HEK293 (cell line): ENCODE measurements at regions not wholly inside any gene's neighbourhood (a gene's known extent, or its start where the extent isn't known, plus 50 kb on each side); places are given as distances from the start of the nearest gene placed in this dataset.

Experiments
- CTCF ChIA-PET: fragments of 350-600 bp; formaldehyde crosslinking; extraction: SDS; loops from one replicate; lab custom pipeline; 2021; ENCODE audit warnings: antibody characterized with exemption; lab: Yijun Ruan, JAX
- POLR2A ChIA-PET: fragments of 300-600 bp; formaldehyde crosslinking; extraction: SDS; loops from one replicate; lab custom pipeline; 2020; ENCODE audit warnings: antibody characterized with exemption, inconsistent platforms; lab: Yijun Ruan, JAX
- H3K27ac ChIP-seq: fragments of 200-500 bp; sonication (Bioruptor generic); 2 replicates; pipeline ENCODE4 v1.5.1; 2014; ENCODE audit warnings: low read depth, low read length, control low read depth, inconsistent platforms; ENCODE audit errors: extremely low read depth
- H3K36me3 ChIP-seq, 2 experiments: fragments of 200-500 bp in 1 of 2; sonication (Bioruptor generic) in 1 of 2; 1 replicate in 1 of 2; 2 replicates in 1 of 2; pipeline ENCODE4 v1.5.1; 2014 to 2017; ENCODE audit warnings: inconsistent platforms in 2 of 2, low read length in 2 of 2; ENCODE audit not compliant: control insufficient read depth in 2 of 2, insufficient read depth in 1 of 2
- H3K4me1 ChIP-seq: fragments of 200-500 bp; sonication (Bioruptor generic); 2 replicates; pipeline ENCODE4 v1.5.1; 2014; ENCODE audit warnings: mild to moderate bottlenecking, low read length, inconsistent platforms; ENCODE audit not compliant: control insufficient read depth, insufficient read depth
- H3K4me3 ChIP-seq: 2 replicates; pipeline ENCODE4 v1.5.1; 2011; ENCODE audit warnings: low read depth, mild to moderate bottlenecking, control low read depth, low read length, moderate library complexity
- H3K9me3 ChIP-seq: fragments of 200-500 bp; sonication (Bioruptor generic); 2 replicates; pipeline ENCODE4 v1.5.1; 2014; ENCODE audit warnings: low read depth, low read length, inconsistent platforms; ENCODE audit not compliant: control insufficient read depth, insufficient read depth
- GLI2 ChIP-seq: fragments of 450-650 bp; formaldehyde crosslinking; IDR thresholded peaks from 2 replicates; pipeline ENCODE4; 2017; ENCODE audit warnings: missing biosample characterization, missing genetic modification characterization, low read depth, borderline replicate concordance
- HOXD13 ChIP-seq: sonication (generic); formaldehyde crosslinking; IDR thresholded peaks from 2 replicates; pipeline ENCODE4 v1.8.0; 2022; ENCODE audit warnings: missing genetic modification reagents, borderline replicate concordance
- KLF10 ChIP-seq: fragments of 450-650 bp; IDR thresholded peaks from 2 replicates; pipeline ENCODE4 v1.5.1; 2018; ENCODE audit warnings: missing biosample characterization, mild to moderate bottlenecking, missing genetic modification characterization
- ZNF112 ChIP-seq: fragments of 450-650 bp; formaldehyde crosslinking; IDR thresholded peaks from 2 replicates; pipeline ENCODE4 v1.5.0; 2017; ENCODE audit warnings: missing biosample characterization, missing genetic modification characterization
- ZNF501 ChIP-seq: fragments of 450-650 bp; formaldehyde crosslinking; IDR thresholded peaks from 2 replicates; pipeline ENCODE4 v1.5.1; 2016; ENCODE audit warnings: missing biosample characterization, missing genetic modification characterization
- ZNF514 ChIP-seq: fragments of 450-650 bp; formaldehyde crosslinking; IDR thresholded peaks from 2 replicates; pipeline ENCODE4 v1.5.1; 2016; ENCODE audit warnings: missing biosample characterization, missing genetic modification characterization
- ZNF521 ChIP-seq: fragments of 450-650 bp; formaldehyde crosslinking; IDR thresholded peaks from 2 replicates; pipeline ENCODE4 v1.5.1; 2017; ENCODE audit warnings: missing biosample characterization, mild to moderate bottlenecking, missing genetic modification characterization
- ZNF596 ChIP-seq: fragments of 450-650 bp; IDR thresholded peaks from 2 replicates; pipeline ENCODE4 v1.5.0; 2018; ENCODE audit warnings: missing biosample characterization, mild to moderate bottlenecking, missing genetic modification characterization, moderate library complexity
- ZNF776 ChIP-seq: fragments of 450-650 bp; formaldehyde crosslinking; IDR thresholded peaks from 2 replicates; pipeline ENCODE4 v1.5.0; 2017; ENCODE audit warnings: missing biosample characterization, missing genetic modification characterization, borderline replicate concordance
- TF ChIP-seq, protein P1 (sequence below): fragments of 450-650 bp; formaldehyde crosslinking; IDR thresholded peaks from 2 replicates; pipeline ENCODE4 v1.5.1; 2016; ENCODE audit warnings: missing biosample characterization, missing genetic modification characterization
- TF ChIP-seq, protein P2 (sequence below): fragments of 450-650 bp; formaldehyde crosslinking; IDR thresholded peaks from 2 replicates; pipeline ENCODE4 v1.5.1; 2016; ENCODE audit warnings: missing biosample characterization, missing genetic modification characterization, borderline replicate concordance
- TF ChIP-seq, protein P3 (sequence below): fragments of 450-650 bp; formaldehyde crosslinking; IDR thresholded peaks from 2 replicates; pipeline ENCODE4 v1.5.0; 2017; ENCODE audit warnings: missing biosample characterization, missing genetic modification characterization, borderline replicate concordance
- TF ChIP-seq, protein P4 (sequence below): fragments of 450-650 bp; formaldehyde crosslinking; IDR thresholded peaks from 2 replicates; pipeline ENCODE4 v1.5.1; 2017; ENCODE audit warnings: missing biosample characterization, missing genetic modification characterization

DNA sequence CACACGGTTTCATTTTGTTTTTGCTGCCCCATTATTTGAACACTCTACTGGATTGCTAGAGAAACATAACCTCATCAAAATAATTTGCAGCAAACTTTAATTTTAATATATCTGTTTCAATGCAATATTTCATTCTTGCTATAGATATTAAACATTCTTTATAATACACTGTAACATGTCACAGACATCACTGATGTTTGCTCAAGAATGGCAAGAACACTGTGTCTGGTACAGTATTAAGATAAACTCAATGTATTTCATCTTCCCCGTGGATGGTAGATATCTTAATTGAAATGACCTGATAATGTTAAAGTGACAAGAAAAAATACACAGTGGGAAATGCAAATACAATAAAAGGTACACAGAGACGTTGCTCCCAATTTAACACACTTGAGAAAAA is 86.0 kb downstream of the PTCHD4 start (continued):
- TF ChIP-seq, protein P1, sequence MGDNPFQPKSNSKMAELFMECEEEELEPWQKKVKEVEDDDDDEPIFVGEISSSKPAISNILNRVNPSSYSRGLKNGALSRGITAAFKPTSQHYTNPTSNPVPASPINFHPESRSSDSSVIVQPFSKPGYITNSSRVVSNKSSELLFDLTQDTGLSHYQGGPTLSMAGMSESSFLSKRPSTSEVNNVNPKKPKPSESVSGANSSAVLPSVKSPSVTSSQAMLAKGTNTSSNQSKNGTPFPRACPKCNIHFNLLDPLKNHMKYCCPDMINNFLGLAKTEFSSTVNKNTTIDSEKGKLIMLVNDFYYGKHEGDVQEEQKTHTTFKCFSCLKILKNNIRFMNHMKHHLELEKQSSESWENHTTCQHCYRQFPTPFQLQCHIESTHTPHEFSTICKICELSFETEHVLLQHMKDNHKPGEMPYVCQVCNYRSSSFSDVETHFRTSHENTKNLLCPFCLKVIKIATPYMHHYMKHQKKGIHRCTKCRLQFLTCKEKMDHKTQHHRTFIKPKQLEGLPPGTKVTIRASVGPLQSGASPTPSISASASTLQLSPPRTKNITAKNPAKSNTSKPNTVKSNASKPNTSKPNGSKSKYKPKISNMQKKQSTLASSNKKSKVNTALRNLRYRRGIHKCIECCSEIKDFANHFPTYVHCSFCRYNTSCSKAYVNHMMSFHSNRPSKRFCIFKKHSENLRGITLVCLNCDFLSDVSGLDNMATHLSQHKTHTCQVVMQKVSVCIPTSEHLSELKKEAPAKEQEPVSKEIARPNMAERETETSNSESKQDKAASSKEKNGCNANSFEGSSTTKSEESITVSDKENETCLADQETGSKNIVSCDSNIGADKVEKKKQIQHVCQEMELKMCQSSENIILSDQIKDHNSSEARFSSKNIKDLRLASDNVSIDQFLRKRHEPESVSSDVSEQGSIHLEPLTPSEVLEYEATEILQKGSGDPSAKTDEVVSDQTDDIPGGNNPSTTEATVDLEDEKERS (tag by site-specific recombination): no peak
- TF ChIP-seq ZNF596 (tag by site-specific recombination) (no peak), KLF10 (tag by site-specific recombination) (no peak), ZNF112 (tag by site-specific recombination) (no peak), ZNF776 (no peak), ZNF501 (tag by site-specific recombination) (no peak)
- TF ChIP-seq, all 188 proteins: peak for 0

DNA sequence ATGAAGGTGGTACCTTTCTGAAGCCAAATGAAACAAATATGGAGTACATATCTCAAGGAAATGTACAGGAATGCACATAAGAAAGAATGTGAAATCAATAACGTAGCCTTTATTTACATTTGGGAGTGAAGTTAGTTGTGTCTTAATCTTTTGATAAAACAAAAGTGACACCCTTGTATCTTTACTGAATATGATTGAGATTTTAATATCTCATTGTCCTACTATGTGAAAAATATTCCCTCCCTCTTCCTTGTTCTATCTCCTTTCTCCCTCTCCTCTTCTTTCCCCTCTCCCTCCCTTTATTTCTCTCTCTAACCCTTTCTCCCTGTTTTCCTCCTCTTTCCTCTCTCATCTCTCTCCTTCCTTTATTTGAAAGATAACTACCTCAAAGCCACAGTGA is 89.1 kb downstream of the PTCHD4 start:
- no peaks in the 10 kb centered on the region for H3K9me3 ChIP-seq
- no peak overlapping the region for H3K27ac ChIP-seq
- H3K36me3 ChIP-seq: no peaks in the 10 kb centered on the region
- ChIA-PET CTCF (no interaction called here), POLR2A (no interaction called here)
- TF ChIP-seq GLI2 (tag by site-specific recombination): no peak
- no peak for TF ChIP-seq HOXD13 (CRISPR knock-in tag)
- TF ChIP-seq, protein P2, sequence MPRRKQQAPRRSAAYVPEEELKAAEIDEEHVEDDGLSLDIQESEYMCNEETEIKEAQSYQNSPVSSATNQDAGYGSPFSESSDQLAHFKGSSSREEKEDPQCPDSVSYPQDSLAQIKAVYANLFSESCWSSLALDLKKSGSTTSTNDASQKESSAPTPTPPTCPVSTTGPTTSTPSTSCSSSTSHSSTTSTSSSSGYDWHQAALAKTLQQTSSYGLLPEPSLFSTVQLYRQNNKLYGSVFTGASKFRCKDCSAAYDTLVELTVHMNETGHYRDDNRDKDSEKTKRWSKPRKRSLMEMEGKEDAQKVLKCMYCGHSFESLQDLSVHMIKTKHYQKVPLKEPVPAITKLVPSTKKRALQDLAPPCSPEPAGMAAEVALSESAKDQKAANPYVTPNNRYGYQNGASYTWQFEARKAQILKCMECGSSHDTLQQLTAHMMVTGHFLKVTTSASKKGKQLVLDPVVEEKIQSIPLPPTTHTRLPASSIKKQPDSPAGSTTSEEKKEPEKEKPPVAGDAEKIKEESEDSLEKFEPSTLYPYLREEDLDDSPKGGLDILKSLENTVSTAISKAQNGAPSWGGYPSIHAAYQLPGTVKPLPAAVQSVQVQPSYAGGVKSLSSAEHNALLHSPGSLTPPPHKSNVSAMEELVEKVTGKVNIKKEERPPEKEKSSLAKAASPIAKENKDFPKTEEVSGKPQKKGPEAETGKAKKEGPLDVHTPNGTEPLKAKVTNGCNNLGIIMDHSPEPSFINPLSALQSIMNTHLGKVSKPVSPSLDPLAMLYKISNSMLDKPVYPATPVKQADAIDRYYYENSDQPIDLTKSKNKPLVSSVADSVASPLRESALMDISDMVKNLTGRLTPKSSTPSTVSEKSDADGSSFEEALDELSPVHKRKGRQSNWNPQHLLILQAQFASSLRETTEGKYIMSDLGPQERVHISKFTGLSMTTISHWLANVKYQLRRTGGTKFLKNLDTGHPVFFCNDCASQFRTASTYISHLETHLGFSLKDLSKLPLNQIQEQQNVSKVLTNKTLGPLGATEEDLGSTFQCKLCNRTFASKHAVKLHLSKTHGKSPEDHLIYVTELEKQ (tag by site-specific recombination): no peak
- no peak for TF ChIP-seq ZNF514
- TF ChIP-seq, protein P3, sequence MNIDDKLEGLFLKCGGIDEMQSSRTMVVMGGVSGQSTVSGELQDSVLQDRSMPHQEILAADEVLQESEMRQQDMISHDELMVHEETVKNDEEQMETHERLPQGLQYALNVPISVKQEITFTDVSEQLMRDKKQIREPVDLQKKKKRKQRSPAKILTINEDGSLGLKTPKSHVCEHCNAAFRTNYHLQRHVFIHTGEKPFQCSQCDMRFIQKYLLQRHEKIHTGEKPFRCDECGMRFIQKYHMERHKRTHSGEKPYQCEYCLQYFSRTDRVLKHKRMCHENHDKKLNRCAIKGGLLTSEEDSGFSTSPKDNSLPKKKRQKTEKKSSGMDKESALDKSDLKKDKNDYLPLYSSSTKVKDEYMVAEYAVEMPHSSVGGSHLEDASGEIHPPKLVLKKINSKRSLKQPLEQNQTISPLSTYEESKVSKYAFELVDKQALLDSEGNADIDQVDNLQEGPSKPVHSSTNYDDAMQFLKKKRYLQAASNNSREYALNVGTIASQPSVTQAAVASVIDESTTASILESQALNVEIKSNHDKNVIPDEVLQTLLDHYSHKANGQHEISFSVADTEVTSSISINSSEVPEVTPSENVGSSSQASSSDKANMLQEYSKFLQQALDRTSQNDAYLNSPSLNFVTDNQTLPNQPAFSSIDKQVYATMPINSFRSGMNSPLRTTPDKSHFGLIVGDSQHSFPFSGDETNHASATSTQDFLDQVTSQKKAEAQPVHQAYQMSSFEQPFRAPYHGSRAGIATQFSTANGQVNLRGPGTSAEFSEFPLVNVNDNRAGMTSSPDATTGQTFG (tag by site-specific recombination): no peak
- TF ChIP-seq, protein P4, sequence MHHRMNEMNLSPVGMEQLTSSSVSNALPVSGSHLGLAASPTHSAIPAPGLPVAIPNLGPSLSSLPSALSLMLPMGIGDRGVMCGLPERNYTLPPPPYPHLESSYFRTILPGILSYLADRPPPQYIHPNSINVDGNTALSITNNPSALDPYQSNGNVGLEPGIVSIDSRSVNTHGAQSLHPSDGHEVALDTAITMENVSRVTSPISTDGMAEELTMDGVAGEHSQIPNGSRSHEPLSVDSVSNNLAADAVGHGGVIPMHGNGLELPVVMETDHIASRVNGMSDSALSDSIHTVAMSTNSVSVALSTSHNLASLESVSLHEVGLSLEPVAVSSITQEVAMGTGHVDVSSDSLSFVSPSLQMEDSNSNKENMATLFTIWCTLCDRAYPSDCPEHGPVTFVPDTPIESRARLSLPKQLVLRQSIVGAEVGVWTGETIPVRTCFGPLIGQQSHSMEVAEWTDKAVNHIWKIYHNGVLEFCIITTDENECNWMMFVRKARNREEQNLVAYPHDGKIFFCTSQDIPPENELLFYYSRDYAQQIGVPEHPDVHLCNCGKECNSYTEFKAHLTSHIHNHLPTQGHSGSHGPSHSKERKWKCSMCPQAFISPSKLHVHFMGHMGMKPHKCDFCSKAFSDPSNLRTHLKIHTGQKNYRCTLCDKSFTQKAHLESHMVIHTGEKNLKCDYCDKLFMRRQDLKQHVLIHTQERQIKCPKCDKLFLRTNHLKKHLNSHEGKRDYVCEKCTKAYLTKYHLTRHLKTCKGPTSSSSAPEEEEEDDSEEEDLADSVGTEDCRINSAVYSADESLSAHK: no peak
- no peak for TF ChIP-seq ZNF521 (tag by site-specific recombination)
- no peaks in the 10 kb centered on the region for H3K4me1 ChIP-seq
- no peak overlapping the region for H3K4me3 ChIP-seq
